Putamen (tissue), 1 donor: ENCODE measurements at regions not wholly inside any gene's neighbourhood (a gene's known extent, or its start where the extent isn't known, plus 50 kb on each side); places are given as distances from the start of the nearest gene placed in this dataset.
A peak's percentile ranks its signal among the peaks of the same experiment; 100 is the strongest.

Experiments
- DNase-seq: peaks from one replicate; pipeline ENCODE4 v3.0.0-alpha.2; 2016; ENCODE audit warnings: low spot score

DNA sequence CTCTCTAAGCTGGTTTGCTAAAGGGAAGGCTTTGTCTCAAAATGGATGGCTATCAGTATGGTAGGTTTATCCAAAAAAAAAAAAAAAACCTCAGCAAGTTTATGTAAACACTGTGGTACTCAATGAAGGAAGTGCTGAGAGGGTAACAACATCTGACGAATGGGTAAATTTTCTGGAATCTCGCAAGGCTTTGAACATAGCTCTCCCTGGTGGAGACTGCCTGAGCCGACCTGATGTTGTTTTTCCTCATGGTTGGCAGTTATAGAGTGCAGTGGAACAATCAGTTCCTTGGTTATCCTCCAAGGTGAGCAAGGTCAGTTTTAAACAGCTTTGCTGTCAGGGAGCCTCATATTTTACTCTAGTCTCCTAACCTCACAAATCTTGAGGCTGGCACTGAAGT, 94.6 kb downstream of the ZPLD1 start:
- DNase-seq: no peak

- DNase-seq: no peak
Measured at GRCh38 chr3:102530415-102531181, 95.8 kb downstream of the ZPLD1 start.

DNA sequence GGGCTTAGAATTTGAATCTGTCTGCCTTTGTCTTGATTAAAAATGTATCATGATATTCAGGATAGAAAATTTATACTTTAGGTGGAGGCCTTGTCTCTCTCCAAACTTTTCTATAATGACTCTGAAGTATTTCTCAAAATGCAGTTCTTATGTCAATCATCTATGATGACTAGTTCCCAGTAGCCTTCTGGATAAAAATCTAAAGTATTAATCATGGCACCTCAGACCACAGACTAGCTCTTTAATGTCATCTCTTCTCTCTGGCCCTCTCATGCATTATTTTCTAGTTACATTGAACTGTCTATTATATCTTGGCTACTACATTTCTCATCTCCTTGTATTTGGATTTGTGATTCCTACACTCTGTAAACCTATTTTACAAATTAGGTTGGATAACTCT, 96.9 kb downstream of the ZPLD1 start:
- DNase-seq: no peak

GRCh38 chr3:102532901-102533300, 98.1 kb downstream of the ZPLD1 start:
- no peak for DNase-seq

GRCh38 chr3:102533784-102534183, 99.0 kb downstream of the ZPLD1 start:
- DNase-seq: no peak

GRCh38 chr3:102536456-102536855, 101.6 kb downstream of the ZPLD1 start:
- DNase-seq: peak; percentile 25

DNA sequence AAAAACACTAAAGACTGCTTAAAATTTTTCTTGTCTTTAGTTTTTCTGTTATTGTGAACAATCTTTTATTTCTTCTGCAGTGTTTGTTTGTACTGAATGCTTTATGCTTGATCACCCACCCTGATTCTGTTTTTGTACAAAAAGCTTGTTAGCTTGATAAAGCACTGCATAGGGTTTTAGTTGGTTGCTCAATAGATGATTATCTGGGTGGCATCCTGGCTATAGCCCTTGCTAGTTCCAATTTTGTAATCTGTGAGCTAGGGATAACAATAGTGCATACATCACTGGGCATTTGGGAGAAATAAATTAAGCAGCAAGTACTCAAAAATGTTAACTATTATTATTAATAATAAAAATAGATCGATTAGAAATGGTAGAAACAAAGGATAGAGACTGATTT, 102.3 kb downstream of the ZPLD1 start:
- no peak for DNase-seq

DNA sequence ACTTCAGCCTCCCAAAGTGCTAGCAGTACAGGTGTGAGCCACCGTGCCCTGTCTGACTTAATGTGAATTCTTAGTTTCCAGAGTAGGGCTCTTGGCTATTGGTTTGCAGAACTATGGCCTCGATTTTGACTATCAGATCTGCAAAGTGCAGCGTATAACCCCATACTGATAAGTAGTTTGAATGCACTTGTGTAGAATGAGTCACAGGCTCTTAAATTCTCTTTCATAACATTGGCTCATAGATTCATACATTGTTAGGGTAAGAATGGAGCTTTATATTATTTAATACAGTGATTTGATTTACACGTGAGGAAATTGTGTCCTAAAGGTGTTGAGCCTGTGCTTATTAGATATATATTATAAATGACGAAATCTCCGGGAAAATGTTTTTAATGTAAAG, 109.9 kb downstream of the ZPLD1 start:
- no peak for DNase-seq

DNA sequence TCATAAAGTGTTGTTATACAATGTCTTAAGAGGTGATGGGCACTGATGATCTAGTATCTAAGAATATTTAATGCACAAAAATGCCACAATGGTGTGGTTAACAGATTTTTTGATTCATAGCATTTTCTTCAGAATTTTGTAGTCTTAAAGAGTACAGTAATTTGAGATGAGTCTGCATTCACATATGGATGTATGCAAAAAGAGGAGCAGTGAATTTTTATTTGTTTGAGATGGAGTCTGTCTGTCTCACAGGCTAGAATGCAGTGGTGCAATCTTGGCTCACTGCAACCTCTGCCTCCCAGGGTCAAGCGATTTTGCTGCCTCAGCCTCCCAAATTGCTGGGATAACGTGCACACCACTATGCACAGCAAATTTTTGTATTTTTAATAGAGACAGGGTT, 110.5 kb downstream of the ZPLD1 start:
- no peak for DNase-seq

GRCh38 chr3:102553876-102554275, 119.1 kb downstream of the ZPLD1 start:
- DNase-seq: no peak

DNA sequence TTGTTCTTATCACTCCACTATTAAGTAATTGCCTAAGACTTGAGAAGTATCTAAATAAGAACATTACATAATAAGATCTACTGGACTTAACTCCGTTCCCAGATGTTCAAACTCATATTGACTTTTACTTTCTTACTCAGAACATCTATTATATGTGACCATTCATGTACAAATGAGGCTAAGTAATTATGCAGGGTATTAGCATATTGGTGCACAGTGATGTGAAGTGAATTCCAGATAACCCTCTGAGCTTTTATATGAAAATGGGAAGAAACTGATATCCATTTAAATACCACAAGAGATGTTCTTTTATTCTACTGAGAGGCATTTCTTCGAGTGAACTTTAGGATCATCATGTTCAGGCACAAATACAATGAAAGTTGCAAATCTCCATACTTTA, 135.7 kb downstream of the ZPLD1 start:
- no peak for DNase-seq

DNA sequence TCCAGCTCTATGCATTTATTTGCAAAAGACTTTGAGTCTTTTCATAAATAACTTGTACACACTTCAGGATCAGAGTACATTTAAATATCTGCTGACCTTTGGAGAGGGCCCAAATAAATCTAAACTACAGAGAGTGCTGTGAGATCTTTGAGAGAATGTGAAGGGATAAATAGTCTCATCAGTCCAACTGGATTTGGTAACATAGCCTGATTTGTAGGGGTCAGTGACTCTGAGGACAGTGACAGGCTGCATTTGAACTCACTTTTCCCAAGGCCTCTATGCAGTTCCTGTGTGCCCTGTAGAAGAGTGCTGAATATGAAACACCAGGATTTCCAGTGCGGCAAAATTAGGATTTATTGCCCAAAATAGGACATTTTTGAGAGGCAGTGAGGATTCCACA, 136.2 kb downstream of the ZPLD1 start:
- DNase-seq: no peak

DNA sequence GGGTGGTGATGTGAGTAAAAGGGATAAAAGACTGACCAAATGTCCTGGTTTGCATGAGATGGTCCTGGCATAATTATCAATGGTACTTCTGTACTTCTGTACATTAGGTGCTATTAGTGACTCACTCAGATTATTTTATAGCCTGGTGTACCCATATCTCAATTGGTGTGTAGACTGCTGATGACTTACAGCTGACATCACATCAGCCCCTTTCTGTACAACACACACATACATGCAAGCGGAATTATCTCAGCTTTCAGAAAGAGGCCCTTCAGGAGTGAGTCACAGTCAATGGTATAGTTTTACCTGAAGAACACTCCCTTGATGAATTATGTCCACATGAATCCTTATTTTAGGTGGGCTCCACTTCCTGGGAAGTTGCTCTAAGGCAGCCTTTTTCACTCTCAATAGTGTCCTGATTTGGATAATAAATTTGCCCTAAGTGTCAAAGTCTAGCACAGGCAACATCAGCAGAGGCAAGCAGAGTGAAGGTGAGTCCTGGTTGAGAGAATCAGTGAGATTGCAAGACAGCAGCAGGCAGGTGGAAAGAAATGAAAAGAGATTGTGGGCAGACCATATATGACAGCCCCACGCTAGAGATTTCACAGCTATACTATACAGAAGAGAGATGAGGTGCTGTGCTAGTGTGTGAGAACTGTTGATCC, 137.0 kb downstream of the ZPLD1 start:
- no peak for DNase-seq

DNA sequence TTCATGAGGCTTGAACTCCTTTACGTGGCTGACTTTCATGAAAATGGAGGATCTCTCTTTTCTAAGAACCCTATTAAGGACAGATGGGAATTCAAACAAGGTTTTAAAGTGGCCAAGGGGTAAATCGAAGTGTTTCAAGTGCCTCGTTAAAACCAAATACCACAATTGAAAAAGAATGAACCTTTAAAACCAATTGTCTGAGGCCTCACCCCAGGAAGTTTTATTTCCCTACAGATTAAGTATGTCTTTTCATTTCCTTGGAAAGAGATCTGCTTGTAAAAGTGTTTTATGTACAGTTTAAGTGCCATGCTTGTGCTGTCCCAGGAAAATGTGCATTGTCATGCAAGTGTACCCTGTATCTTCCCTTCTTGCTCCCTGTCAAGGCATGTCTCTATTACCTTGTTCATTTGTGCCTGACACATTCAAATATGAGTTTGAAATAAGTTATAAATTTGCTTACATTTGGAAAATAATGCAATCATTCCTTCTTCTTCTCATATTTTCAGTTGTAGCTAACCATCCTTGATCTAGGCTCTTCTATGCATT, 138.7 kb downstream of the ZPLD1 start:
- DNase-seq: no peak

GRCh38 chr3:102574355-102574754, 139.5 kb downstream of the ZPLD1 start:
- DNase-seq: no peak

GRCh38 chr3:102576651-102577050, 141.8 kb downstream of the ZPLD1 start:
- no peak for DNase-seq

- DNase-seq: no peak
Measured at GRCh38 chr3:102577082-102577789, 142.4 kb downstream of the ZPLD1 start.

- DNase-seq: no peak
Measured at GRCh38 chr3:102580760-102581159, 145.9 kb downstream of the ZPLD1 start.

GRCh38 chr3:102586485-102586884, 151.7 kb downstream of the ZPLD1 start:
- no peak for DNase-seq

GRCh38 chr3:102593812-102594602, 159.2 kb downstream of the ZPLD1 start:
- DNase-seq: no peak

GRCh38 chr3:102595057-102595456, 160.2 kb downstream of the ZPLD1 start:
- no peak for DNase-seq
